ENCODE measurements at regions not wholly inside any gene's neighbourhood (a gene's known extent, or its start where the extent isn't known, plus 50 kb on each side); places are given as distances from the start of the nearest gene placed in this dataset.
"Not testable (repeated sequence)": the region's sequence is repeated elsewhere in the genome, so short reads cannot be mapped to it uniquely, and the experiment has no call there.

DNA sequence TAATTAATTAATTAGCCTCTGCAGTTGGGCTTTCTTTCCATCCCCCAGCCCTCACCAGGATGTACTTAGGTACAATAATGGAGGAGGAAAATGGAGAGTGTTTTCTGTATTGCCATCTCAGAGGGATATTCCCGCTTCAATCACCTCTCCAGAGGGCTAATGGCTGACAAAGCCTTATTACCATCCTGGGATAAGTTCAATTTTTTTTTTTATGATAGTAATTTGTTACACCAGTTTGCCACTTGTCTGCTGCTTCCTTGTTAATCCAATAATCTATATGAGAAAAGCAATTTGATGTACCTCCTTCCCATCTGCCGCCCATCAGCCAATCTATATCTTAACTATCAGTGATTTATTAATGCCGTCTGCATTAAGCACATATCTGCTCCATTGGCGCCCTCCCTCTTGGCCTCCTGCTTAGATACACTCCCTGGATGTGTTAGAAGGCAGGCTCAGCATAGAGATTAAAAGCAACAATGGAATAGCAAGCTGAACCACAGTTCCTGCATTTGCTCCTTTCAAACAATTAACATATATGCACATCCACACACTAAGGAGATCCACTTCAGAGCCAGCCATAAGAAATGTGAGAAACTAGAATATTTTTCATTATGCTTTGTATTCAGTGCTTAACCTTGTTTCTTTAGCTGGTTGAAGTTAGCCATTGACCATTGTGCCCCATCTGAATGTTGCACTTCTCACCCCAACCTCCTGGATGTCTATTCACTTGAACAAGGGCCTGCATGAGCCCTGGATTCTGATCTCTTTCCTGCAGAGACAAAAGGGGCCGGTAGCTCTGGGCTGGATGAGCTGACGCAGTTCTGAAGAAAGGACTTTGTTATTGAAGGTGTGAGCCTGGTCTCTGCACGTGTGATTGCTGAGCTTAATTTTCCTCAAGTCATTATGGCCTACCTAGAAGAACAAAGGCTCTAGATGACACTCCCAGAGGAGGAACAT lies 237.3 kb upstream of the GAP43 start:
- no peak for DNase-seq

DNA sequence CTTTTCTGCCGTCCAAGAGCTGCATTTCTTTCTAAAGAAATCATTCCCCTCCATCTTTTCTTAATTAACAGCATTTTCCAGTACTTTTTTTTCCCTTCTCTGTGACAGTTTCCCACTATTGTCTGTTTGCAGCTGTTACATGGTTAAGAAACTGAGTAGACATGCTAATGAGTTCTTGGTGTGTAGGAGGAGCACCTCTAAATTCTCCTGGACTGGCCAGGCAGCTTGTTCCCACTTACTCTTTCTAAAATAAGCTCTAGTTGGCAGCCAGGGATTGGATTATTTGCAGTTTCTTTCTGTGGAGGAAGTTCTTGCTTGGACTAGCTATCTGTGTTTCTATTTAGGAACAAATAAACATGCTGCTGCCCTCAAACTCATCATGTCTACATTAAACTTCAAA lies 235.1 kb upstream of the GAP43 start:
- DNase-seq = no peak

DNA sequence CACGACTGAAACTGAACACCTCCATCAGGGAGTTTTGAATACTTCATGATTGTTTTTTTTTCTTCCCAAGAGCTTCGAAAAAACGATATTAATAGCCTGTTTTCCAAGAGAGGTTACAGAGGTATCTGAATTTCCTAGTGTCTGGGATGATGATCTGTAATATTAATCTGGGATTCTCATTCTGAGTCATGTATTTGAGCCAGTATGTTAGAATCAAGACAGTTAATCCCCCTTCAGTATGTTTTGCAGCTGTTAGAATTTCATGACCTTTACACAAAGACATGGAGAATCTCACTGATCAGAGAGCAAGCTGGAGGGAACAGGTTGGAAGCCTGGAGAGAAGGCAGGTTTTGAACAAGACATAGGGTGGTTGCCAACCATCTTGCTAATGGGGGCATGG lies 234.5 kb upstream of the GAP43 start:
- DNase-seq = no peak

DNA sequence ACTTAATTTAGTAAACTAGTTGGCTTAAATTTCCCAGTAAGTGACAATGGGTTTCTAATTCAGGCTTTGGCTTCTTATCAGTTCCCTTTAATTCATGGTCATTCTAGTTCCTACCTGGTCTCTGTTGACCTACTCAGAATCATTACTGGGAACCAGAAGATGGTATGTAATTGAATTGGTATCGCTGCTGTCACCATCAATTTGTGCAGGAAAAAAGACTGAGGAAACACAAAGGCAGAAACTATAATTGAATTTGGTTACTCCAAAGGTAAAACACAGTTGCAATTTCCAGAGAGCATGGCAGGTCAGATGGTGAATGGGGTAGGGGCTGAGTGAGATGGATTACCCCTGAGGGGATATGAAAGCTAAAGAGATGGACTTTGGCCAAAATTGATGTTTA lies 226.5 kb upstream of the GAP43 start:
- no peak for DNase-seq

DNA sequence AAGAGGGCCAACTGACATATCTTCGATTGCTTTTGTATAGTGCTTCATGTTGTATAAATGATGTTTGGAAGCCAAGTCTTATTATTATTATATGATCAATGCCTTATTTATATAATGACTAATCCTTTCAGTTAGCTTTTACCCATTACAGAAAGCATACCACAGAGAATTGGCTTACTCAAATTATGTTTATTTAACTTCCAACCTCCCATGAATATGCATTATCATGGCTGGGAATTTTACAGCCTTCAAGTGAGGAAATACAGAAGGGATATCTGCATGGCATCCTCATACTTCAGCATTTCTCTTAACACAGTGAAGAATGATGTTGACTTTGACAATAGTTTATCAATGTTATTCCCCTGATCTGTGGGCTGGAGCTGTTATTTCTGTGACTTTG lies 225.9 kb upstream of the GAP43 start:
- no peak for DNase-seq

DNA sequence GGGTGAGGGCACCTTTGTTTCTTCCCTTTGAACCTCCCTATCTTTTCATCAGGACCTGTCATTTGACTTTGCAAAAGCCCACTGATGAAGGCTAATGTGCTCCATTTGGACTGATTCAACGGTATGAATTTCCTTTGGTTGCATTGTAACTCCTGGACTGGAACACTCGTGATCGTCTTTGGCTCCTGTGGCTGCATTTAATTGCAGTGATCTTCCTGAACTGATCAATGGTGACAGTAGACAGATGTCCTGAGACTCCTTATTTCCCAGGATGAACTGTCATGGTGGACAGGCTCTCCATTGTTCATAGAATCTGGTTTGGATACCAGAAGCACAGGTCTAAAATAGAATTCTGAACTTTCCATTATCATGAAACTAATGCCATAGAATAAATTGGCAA lies 224.8 kb upstream of the GAP43 start:
- no peak for DNase-seq

DNA sequence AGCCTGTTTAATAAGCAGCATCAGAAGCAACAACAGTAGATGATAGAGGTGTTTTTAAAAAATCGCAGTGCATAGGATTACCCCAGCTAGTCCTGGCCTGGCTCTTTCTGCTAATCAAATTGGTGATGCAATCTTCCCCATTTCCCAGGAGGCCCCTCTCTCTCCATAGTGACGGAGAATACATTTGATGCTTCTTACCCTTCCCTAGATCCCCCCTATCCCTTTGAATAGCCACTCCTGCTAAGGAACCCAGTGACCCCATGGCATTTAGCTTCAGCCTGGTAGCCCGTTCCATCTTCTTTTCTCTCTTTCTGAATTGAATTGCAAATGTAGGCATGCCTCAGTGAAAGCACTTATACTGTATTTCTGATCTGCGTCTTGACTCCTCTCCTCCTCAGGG lies 223.6 kb upstream of the GAP43 start:
- no peak for DNase-seq

DNA sequence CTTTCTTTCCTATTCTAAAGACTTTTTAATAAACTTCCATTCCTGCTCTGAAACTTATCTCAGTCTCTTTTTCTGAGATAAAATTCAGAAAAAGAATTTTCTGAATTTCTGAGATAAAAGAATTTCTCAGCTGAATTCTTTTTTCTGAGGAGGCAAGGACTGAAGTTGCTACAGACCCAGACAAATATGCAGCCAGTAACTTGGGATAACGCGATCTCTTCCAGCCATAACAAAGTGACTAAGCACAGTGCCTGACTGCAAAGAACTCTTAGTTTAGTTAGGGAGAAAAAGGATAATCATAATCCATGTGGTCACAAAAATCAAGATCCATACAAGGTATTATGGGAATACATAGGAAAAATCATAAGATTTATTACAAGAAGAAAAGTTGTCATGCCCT lies 222.0 kb upstream of the GAP43 start:
- no peak for DNase-seq

DNA sequence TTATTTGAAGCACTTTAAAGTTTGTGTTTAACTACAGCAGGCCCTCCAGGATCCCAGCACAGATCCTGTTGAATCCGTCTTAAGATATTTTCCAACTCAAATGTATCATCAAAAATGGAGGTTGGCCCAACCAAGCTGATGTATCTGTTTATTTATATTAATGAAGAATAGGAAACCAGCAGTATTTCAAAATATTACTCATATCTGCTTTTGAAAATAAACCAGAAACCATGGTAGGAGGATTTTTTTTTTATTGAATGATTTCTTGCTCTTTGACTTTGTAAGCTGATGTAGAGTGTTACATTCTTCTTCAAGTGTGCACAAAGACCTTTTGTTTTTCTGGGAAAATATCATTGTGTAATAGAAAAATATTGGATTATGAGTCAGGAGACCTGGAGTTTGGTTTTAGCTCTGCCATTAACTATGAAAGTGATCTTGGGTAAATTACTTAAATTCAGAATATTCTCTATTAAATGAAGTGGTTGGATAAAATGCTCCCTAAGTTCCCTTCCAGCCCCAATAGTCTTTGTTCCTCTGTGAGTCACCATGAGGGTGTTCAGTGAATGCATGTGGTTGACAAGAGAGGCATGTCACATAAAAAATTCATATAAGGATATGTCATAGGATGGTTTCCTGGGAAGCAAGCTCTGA lies 221.3 kb upstream of the GAP43 start:
- no peak for DNase-seq

DNA sequence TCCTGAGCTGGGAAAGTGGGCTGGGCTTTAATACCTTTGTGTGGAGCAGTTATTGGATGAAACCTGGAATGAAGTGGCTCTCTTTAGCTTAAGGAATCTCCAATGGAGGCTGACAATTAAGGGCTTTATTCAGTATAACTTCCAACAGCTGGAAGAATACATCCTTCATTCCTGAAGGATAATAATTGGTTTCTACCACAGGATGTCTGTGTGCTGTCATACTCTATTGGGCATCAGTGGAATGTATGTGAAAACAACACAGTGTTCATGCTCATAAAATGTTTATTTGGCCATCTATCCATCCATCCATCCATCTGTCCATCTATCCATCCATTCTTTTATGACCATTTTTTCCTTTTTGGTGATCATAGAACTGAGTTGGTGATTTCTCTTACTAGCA lies 220.7 kb upstream of the GAP43 start:
- no peak for DNase-seq

DNA sequence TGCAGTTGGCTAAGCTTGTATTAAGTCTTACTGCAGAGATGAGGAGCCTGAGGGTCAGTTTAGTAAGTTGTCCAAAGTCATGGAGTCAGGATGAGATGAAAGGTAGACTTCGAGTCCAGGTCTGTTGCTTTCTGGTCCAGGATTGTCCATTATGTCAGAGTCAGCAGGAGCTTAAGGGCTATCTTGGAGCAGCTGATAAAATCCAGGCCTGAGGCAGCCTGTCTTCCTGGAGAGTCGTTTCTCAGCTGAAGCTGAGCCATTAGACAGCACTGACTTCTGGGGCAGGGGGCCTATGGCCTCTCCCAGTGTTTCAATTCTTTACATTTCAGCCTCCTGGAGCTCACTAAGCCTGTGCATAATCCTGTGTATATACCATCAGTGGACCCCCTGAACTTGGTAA lies 219.5 kb upstream of the GAP43 start:
- no peak for DNase-seq

DNA sequence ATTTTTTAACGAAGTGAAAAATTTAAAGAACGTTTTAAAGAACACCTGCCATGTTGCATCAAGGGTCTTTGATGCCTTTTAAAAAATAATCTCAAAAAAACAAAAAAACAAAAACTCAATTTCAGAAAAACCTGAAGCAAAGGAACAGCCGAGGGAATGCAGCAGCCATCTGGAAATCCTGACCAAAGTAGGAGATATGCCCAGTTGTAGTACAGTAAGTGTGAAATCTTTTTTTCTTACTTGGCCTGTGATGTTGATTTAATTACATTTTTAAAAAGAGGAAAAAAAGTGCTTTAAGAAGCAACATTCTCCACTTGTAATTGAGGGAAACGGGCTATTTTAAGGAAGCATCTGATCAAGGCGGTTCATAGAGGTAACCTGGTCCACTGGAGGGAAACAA lies 213.7 kb upstream of the GAP43 start:
- no peak for DNase-seq

DNA sequence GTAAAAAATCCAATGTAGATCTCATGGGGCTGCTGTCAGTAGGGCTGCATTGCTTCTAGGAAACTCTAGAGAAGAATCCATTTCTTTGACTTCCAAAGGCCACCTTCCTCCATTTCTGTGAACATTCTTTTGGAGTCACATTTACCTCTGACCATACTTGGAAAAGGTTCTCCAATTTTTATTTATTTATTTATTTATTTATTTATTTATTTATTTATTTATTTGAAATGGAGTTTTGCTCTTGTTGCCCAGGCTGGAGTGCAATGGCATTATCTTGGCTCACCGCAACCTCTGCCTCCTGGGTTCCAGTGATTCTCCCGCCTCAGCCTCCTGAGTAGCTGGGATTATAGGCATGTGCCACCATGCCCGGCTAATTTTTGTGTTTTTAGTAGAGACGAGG lies 208.7 kb upstream of the GAP43 start:
- not testable (repeated sequence) for DNase-seq

DNA sequence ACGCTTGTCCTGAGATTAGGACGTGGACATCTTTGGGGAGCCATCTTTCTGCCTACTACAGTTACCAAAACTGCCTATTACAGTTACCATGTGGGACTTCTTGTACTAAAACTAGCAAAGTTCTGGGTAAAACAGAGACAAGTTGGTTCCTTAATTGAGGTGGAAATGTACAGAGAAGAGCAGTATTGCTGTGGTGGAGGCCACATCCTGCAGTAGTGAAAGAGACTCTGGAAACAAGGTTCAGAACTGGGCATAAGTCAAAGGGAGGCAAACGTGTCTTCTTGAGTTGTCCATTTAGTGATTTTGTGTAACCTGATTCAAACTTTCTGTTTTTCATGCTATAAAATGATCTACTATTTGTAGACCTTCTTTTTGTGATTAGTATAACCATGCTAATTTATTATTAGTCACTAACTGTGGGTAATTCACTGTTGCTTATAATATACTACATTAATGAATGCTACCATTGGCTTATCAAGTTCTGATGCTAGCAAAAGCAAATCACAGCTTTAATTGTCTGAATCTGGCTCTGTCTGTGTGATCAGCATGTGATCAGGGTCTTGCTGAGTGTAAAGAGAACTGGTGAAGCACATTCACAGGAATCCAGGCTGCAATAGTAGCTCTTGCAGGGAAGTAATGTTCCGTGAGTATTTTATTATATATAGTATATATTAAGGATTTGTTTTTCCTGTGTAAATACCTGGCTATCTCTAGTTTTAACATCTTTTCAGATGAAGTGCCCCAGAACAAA lies 207.9 kb upstream of the GAP43 start:
- no peak for DNase-seq

DNA sequence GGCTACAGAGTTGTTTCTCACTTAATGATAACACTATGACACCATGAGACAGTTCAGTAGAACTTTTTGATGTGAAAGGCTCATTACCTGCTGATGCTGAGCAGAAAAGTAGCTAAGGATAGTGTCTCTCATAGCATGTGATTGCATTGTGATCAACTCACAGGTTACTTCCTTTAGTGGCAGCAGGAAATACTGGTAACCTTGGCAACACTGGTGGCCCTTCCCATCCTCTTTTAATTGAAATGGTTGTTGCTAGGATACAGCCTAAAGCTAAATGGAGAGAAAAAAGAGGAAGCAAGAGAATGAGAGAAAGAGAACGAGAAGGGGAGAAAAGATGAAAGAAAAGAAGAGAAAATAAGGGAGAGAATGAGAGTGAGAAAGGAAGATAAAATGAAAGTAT lies 204.7 kb upstream of the GAP43 start:
- peak in 2 of 51 donors; percentile 2 to 8 for DNase-seq

DNA sequence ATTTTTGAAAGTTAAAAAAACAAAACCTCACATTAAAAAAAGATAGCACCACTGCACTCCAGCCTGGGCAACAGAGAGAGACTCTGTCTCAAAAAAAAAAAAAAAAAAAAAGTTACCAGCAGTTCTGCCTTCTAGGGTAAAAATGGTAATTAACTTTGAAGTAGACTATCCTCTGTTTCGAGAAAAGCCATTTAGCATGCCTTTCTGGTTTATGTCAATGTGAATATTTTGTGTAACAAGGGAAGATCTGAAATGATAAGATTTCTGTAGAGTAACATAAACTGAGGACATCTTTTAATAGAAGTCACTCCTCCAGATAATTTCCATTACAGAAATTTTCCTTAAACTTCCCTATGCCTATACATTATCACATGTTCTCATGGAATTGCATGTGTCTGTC lies 203.2 kb upstream of the GAP43 start:
- no peak for DNase-seq

DNA sequence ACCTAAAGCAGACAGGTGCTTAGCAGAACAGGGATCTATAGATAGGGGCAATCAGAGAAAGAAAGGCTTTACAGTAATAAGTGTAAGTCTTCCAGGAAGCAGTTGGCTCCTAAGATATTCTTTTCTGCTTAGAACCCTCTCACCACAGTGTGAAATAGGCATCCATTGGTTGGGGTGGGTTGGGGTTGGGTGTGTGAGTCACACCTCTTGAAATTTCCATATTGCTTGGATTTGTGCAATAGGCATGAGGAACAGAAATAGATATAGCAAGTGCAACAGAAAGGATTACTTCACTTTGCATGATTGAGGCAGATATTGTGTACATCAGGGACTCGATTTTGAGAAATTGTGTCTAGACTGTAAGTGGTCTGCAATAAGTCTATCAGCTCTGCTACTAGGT lies 200.1 kb upstream of the GAP43 start:
- DNase-seq = no peak

DNA sequence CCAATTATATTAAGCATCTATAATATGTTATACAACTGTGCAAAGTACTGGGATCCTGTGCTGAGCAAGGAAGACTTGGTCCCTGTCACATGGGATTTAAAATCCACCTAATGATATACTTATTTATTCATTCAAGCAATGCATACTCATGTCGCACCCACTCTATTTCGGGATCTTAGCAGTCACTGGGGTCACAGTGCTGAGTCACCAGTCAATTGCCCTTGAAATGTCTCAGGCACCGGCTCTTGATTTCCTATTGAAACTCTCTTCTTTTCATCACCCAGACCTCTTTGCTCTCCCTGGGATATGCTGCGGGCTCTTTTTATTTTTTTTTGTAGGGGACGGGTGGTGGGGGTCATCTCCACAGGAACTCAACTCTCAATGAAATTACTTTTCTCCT lies 194.5 kb upstream of the GAP43 start:
- no peak for DNase-seq

DNA sequence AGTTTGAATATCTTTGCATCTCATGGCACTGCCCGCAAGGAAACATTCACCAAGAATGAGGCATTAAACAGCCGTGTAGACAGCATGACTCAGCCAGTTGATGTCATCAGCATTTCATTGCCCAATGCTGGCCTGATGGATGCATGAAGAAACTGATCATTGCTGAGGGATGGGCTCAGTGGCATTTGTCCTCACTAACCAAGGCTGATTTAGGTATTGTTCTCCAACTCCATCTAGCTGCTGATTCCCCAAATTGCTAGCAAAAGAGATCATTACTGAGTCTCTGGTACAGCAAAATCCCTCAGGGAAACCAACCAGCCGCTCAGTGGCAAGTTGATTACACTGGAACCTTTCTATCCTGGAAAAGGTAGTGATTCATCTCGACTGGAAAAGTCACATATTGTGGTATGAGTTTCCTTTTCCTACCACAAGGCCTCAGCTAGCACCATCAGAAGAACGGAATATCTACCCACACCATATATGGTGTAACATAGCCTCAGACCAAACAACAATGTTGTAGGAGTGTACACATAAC lies 186.5 kb upstream of the GAP43 start:
- peak in 1 of 51 donors; percentile 3 for DNase-seq

DNA sequence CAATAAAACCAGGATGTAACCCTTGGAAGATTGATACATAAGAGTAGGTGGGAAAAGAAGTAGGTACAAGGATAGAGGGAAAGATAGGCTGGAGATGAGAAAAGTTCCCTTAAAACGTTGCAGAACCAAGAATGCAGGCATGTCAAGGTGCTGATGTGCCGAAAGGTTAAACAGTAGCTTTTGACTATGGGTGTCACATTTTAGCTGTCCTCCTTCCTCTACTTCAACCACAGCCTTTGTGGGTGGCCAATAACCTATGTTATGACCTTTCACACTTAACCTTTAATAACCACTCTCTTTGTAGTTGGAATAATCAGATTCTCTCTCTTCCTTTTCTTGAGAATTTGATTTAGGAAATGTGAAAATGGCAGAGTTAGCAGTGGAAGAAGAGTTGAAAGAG lies 184.5 kb upstream of the GAP43 start:
- no peak for DNase-seq

DNA sequence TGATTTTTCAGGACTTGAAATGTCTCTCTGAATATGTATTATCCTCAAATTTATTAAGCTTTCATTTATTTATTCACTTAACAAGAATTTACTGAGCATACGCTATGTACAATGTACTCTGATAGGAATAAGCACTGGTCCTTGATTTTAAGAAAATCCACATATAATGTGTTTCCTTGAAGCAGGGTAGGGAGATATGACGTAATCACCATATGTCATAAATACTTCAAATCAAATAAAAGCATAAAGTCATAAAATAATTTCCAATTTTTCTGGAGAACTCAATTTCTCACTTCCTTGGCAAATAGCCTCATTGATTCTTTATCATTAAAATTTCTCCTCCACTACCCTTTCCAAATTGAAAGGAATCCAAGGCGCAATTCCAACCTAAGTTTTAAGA lies 177.8 kb upstream of the GAP43 start:
- DNase-seq = no peak

DNA sequence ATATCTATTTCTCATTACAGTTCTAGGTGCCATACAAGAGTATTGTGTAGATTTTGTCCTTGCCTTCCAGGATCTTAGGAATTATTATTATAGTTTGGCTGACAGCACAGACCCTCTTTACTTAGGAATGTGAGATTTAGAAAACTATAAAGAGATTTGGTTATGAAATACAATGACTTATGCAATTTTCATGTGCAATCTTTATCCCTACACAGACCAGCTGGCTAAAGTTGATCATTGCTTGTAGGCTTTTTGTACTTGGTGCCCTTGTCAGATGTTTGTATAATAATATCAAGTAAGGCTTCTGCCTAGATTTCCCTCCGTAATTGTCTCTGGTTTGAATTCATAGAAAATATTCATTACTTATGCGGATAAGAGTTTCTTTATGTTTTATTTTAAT lies 174.5 kb upstream of the GAP43 start:
- DNase-seq = no peak
